Motor neuron (in vitro differentiated cells): ENCODE measurements at regions not wholly inside any gene's neighbourhood (a gene's known extent, or its start where the extent isn't known, plus 50 kb on each side); places are given as distances from the start of the nearest gene placed in this dataset.

Experiments used
- ATAC-seq, 8 experiments: fragments of 200-7000 bp; cut with Tn5 transposase; replicated peaks in 6 of 8; 2 replicates each; pipeline ENCODE4 v1.8.0; 2021; ENCODE audit warnings: mild to moderate bottlenecking in 8 of 8, moderate library complexity in 8 of 8
- H3K27ac ChIP-seq, 2 donors: fragments of 250-450 bp; sonication (Bioruptor Pico); 2 replicates each; pipeline ENCODE4 v1.9.0; 2021; ENCODE audit warnings: antibody characterized with exemption in 2 of 2, mild to moderate bottlenecking in 2 of 2, moderate library complexity in 1 of 2
- H3K4me1 ChIP-seq, 2 donors: fragments of 250-450 bp; sonication (Bioruptor Pico); replicated peaks in 1 of 2; 2 replicates each; pipeline ENCODE4 v1.6.1; 2021; ENCODE audit warnings: antibody characterized with exemption in 2 of 2, mild to moderate bottlenecking in 2 of 2, moderate library complexity in 1 of 2
- H3K4me3 ChIP-seq, 5 donors: fragments of 250-450 bp; sonication (Bioruptor Pico); 2 replicates each; pipeline ENCODE4 v1.9.0; 2021; ENCODE audit warnings: antibody characterized with exemption in 5 of 5, mild to moderate bottlenecking in 5 of 5, moderate library complexity in 4 of 5
- WGBS, 10 experiments: fragments of 450-650 bp; shearing (Covaris generic); methylation state at CpG; one replicate each; pipeline ENCODE4 v1.0.0; 2022; 5-methylcytosine and 5-hydroxymethylcytosine counted together
- in situ Hi-C, 9 experiments: fragments of 400-800 bp; cut with MboI; loops; one replicate each; pipeline ENCODE4 v1.15.0; 2021; ENCODE audit warnings: low sequenced_read_pairs in 9 of 9, low pct_unique_long_range_greater_than_20kb in 2 of 9; ENCODE audit not compliant: unreplicated experiment in 9 of 9

DNA sequence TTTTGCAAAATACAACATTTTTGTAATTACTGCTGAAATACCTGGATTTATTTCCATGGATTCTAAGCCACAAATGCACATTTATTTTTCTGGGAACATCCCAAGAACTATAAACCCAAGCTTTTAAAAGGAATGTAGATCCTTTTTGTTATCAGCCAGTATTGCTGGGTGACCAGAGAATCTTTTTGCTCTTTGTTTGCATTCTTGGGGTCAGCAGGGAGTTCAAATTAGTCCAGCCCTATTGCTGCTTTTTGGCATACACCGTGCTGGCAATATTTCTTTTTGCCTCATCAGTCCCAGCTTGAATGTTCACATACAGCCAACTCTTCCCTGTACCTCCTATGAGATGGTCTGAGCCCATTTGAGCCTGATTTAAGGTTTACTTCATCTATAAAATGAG is 155.2 kb upstream of the CNR1 start:
- H3K4me3 ChIP-seq = no peak overlapping the region
- WGBS, 10 experiments = 0 to 80% (median 60%) methylated on average over 1 of the region's 1 CpG; no CpG with 5 or more reads in 3 of the 10 experiments
- in situ Hi-C loops = no loop called here
- ATAC-seq = no peak
- no peak overlapping the region for H3K27ac ChIP-seq
- peaks cover 0 to 4% of the 10 kb centered on the region in 2 donors for H3K4me1 ChIP-seq

DNA sequence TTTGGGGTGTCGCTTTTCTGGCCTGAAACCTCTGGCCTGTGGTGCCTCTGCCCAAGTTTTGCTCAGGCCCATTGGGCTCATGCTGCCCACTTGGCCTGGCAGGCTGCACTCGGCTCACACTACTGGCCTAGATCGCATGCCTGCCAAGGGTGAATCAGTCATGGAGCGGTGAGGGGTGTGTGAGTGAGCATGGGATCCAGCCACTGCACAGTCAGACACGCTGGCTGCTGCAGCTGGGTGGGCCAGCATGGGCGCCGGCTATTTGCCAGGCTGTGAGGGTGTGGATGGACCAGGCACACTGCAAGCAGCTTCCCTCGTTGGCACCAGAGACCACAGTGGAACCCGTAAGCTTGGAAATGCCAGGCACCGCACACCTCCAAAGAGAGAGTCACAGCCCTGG is 145.4 kb upstream of the CNR1 start:
- Histone ChIP-seq H3K4me3 (no peak overlapping the region), H3K27ac (no peak overlapping the region), H3K4me1 (no peaks in the 10 kb centered on the region)
- in situ Hi-C loops = no loop called here
- 90 to 100% (median 100%) methylated on average over 1 to 7 of the region's 10 CpGs; no CpG with 5 or more reads in 6 of the 10 experiments for WGBS, 10 experiments
- no peak for ATAC-seq

DNA sequence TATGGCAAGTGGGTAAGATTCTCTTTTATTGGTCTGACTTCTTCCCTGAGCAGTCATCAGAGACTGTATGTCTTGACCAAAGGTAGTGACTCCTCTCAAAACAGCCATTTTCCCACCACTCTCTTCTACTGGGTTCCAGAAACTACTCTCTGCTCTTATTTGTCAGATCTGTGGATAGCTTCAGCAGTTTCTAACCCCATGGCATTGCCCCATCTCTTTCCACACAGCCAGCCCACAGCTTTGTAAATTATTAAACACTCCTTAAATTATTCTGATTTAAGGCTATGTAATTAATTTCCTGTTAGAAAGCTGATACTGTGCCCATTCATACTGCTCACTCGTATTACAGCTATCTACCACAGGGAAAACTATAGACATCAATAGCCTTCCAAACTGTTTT is 138.4 kb upstream of the CNR1 start:
- H3K4me1 ChIP-seq = no peaks in the 10 kb centered on the region
- in situ Hi-C loops = no loop called here
- 0 to 100% (median 80%) methylated on average over 1 of the region's 1 CpG; no CpG with 5 or more reads in 3 of the 10 experiments for WGBS, 10 experiments
- ATAC-seq = no peak
- H3K27ac ChIP-seq = no peak overlapping the region
- H3K4me3 ChIP-seq = no peak overlapping the region

DNA sequence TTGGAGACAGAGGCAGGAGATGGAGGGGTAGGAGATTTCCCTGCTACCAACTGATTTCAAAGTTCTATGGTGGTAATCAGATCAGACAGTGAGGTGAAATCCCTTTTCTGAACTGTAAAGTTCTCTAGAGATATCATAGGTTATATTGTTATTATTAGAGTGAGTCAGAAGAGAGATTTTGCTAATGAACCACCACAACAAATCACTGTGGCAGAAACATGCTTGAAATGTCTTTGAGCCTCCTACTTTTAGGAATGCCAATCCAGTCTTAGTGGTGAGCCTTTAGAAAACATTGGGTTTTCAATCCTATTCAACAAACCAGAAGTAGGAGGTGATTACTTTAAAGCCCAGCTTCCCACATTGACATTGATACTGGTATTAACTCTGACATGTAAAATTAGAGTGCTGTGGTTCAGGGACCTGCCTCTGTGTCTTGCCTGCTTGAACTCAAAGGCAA is 136.7 kb upstream of the CNR1 start:
- in situ Hi-C loops = no loop called here
- no peak for ATAC-seq
- Histone ChIP-seq H3K4me1 (no peaks in the 10 kb centered on the region), H3K27ac (no peak overlapping the region), H3K4me3 (no peak overlapping the region)

DNA sequence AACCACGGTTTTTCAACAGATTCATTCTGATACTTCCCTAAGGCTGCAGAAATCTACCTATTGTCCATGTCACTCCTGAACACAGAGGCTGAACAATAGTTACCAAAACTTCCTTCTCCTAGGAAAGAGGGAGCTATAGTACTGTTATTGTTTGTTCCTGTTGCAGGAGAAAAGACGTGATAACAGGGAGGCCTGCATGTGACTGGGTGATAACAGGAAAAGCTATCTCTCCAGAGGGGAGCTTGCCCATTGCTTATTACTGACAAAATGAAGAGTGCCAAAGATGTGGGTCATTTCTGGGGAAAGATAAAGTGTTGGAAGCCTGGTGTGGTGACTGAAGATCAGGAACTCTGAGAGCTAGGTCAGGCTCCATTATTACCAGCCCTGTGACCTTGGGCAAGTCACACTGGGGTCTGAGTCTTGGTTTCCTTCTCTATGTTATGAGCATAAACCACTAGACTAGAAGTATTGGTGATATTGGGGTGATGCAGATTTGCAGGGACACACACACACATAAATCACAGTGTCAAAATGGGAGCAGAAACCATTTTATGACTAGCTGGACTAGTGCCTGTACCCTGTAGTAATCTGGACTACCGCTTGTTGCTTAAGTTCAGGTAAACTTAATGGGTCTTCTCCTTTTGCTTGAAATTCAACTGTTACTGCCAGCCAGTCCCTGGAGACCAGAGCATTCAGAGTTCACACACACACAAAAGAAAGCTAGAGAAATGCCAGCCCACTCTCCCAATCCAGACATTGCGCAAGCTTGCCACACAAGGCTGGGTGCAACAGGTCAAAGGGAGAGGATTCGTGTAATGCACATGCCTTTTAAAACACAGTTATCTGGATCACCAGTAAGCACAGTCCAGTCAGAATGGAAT is 136.0 kb upstream of the CNR1 start:
- H3K4me3 ChIP-seq = no peak overlapping the region
- in situ Hi-C loops = no loop called here
- WGBS, 10 experiments = 15 to 100% (median 84%) methylated on average over 1 to 5 of the region's 5 CpGs; no CpG with 5 or more reads in 1 of the 10 experiments
- H3K4me1 ChIP-seq = peaks cover 0 to 4% of the 10 kb centered on the region in 2 donors
- no peak for ATAC-seq
- no peak overlapping the region for H3K27ac ChIP-seq

DNA sequence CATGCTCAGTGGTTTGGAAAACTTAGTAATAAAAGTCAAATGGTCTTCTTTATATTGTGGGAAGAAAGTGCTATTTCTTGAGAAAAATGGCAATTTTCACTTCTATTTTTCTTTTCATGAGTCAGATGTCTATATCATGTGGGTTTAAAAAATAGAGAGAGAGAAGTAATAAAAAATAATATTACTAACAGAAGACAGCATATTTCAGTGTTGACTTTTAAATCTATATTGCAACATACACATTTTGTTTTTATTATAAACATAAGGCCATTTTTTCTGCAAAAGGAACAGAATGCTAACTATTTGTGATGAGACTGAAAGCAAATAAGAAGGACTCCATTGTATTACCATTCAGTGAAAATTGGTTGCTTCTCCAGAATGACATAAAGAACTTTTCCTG is 135.1 kb upstream of the CNR1 start:
- no peak for ATAC-seq
- H3K4me1 ChIP-seq = peaks cover 4 to 13% of the 10 kb centered on the region in 2 donors
- in situ Hi-C loops = no loop called here
- H3K27ac ChIP-seq = no peak overlapping the region
- H3K4me3 ChIP-seq = no peak overlapping the region

DNA sequence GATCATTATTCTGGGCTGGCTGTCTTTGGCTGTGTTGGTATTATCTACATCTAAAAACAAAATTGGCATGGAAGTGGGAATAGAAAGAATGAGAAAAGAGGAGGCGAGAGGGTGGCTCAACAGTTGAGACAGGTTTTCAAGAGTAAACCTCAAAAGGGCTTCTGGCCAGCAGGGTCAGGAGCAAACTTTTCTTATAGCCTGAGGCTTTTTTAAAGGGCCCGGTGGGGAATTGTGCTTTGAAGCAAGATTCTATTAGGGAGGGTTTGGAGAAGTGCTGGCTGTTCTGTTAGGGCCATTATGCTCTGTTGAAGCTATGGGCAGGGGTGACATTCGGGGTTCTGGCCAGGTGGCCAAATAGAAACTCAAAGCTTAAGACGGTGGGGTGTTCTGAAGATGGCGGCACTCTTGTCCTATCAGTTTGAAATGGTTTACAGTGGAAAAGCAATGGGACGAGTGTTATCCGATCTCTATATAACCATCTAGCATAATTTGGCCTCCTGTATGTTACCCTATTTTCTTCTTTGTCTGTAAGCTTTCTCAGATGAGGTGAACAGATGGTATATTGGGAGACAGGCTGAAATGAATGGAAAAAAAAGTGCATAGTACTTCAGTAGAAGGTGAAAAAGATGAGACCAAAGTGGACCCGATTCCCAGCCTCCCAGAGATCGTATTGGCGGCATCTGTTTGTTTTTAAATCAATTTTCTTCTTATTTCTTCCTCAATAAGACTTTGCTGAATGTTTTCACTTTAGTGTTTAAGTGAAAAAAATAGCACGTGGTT is 132.1 kb upstream of the CNR1 start:
- Histone ChIP-seq H3K4me1 (peaks cover 6 to 15% of the 10 kb centered on the region in 2 donors), H3K27ac (no peak overlapping the region), H3K4me3 (no peak overlapping the region)
- no peak for ATAC-seq
- in situ Hi-C loops = no loop called here
- WGBS, 10 experiments = 20 to 100% (median 81%) methylated on average over 2 to 10 of the region's 11 CpGs; no CpG with 5 or more reads in 1 of the 10 experiments

DNA sequence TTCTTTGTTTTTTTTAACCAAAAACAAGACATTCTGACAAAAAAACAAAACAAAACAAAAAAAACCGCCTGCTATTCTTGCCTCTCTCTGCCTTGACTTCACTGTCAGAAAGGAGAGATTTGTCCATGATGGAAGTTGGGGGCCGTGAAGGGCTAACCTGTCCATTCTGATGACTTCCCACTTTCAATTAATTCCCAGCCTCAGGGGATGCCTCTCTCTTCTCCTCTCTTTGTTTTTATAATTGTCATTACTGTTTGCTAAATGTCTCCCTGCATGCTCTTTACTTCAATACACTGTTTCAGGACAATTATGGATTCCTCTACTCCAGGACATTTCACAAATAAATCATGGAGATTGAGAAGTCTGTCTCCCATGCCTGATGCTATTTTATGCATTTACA is 130.5 kb upstream of the CNR1 start:
- no peak overlapping the region for H3K4me3 ChIP-seq
- H3K4me1 ChIP-seq = peaks cover 6 to 15% of the 10 kb centered on the region in 2 donors
- 0 to 90% (median 53%) methylated on average over 1 to 2 of the region's 2 CpGs for WGBS, 10 experiments
- ATAC-seq = peak in 3 of 8 experiments; percentile 35 to 72 (median 70)
- H3K27ac ChIP-seq = no peak overlapping the region
- in situ Hi-C loops = no loop called here

DNA sequence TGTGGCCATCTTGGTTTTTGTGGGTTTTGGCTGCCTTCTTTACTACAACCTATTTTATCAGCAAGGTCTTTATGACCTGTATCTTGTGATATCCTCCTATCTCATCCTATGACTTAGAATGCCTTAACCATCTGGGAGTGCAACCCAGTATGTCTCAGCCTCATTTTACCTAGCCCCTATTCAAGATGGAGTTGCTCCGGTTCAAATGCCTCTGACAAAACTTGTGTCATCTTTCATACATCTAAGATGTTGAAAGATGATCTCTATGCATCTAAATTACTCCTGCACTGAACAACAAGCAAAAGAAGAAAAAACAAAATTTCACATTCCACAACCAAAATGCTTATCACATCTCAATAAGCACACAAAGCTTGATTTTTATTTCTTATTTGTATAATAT is 129.5 kb upstream of the CNR1 start:
- peaks cover 6 to 15% of the 10 kb centered on the region in 2 donors for H3K4me1 ChIP-seq
- WGBS, 10 experiments = 0 to 100% (median 100%) methylated on average over 1 of the region's 1 CpG; no CpG with 5 or more reads in 4 of the 10 experiments
- H3K27ac ChIP-seq = no peak overlapping the region
- in situ Hi-C loops = no loop called here
- no peak overlapping the region for H3K4me3 ChIP-seq
- ATAC-seq = no peak

DNA sequence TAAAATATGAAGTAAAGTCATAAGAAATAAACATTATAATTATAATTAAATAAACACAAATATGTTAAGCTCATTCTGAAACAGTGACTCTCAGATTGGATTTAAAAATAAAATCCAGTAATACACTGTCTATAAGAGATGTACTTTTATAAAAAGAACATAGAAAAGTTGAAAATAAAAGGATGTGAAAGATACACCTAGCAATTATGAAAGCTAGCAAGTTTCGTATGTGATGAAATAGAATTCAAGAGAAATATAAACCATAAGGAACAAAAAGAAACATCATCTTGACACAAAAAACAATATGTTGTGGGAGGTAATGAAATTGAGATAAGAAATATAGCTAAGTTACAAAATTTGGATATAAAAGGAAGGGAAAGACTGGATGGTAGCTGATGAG is 128.6 kb upstream of the CNR1 start:
- Histone ChIP-seq H3K4me3 (no peak overlapping the region), H3K27ac (no peak overlapping the region), H3K4me1 (peaks cover 6 to 15% of the 10 kb centered on the region in 2 donors)
- 36 to 100% (median 86%) methylated on average over 1 of the region's 1 CpG for WGBS, 10 experiments
- in situ Hi-C loops = no loop called here
- no peak for ATAC-seq

DNA sequence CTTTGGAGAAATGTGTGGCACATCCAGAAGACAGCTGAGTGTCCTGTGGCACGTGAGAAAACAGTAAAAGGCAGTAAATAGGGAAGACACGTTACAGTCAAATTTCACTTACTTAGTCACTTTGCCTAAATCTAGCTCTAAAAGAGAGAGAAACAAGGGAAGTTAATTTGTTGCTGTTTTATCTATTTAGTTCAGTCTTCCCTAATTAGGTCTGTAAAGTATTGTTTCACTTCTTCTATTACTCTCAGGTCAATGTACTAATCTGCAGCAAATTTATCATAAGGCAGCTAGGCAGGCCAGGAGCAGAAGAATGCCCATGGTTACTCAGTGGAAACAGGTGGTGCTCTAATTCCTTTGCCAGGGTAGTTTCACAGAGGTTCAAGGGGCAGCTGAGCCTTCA is 124.3 kb upstream of the CNR1 start:
- no peak for ATAC-seq
- Histone ChIP-seq H3K27ac (no peak overlapping the region), H3K4me1 (no peaks in the 10 kb centered on the region), H3K4me3 (no peak overlapping the region)
- WGBS, 10 experiments = 8 to 100% (median 66%) methylated on average over 1 to 2 of the region's 2 CpGs; no CpG with 5 or more reads in 2 of the 10 experiments
- in situ Hi-C loops = no loop called here

DNA sequence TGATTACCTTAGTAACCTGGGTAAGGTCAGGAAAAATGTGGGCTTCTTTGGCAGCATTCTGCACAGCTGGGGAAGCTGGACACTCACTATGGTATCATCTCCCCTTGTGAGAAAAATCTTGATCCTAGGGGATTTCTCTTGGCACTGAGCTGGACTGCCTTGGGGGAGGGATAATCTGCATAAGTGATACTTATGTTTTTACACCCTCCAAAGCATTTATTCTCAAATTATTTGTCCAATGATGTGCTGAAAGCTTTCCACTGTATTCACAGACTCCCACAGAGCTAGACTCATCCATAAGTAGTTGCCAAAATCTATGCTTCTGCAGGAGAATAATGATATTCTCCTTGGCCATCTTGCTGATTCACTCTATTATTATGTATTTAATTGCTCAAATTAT is 121.5 kb upstream of the CNR1 start:
- no peak for ATAC-seq
- in situ Hi-C loops = no loop called here
- H3K4me1 ChIP-seq = no peaks in the 10 kb centered on the region
- no peak overlapping the region for H3K4me3 ChIP-seq
- H3K27ac ChIP-seq = no peak overlapping the region

DNA sequence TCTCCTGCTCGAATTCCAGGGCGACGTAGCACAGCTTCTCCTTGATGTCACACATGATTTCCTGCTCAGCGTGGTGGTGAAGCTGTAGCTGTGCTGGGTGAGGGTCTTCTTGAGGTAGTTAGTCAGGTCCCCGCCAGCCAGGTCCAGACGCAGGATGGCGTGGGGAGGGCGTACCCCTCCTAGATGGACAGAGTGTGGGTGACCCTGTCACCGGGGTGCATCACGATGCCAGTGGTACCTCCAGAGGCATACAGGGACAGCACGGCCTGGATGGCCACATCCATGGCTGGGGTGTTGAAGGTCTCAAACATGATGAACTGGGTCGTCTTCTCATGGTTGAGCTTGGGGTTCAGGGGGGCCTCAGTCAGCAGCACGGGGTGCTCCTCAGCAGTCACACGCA is 110.2 kb upstream of the CNR1 start:
- no peak overlapping the region for H3K4me3 ChIP-seq
- H3K27ac ChIP-seq = no peak overlapping the region
- H3K4me1 ChIP-seq = peaks cover 0 to 7% of the 10 kb centered on the region in 2 donors
- 13 to 91% (median 81%) methylated on average over 1 to 10 of the region's 14 CpGs; no CpG with 5 or more reads in 5 of the 10 experiments for WGBS, 10 experiments
- in situ Hi-C loops = no loop called here
- ATAC-seq = no peak
